ENCODE measurements at regions not wholly inside any gene's neighbourhood (a gene's known extent, or its start where the extent isn't known, plus 50 kb on each side); places are given as distances from the start of the nearest gene placed in this dataset.
"Not testable (repeated sequence)": the region's sequence is repeated elsewhere in the genome, so short reads cannot be mapped to it uniquely, and the experiment has no call there.

DNA sequence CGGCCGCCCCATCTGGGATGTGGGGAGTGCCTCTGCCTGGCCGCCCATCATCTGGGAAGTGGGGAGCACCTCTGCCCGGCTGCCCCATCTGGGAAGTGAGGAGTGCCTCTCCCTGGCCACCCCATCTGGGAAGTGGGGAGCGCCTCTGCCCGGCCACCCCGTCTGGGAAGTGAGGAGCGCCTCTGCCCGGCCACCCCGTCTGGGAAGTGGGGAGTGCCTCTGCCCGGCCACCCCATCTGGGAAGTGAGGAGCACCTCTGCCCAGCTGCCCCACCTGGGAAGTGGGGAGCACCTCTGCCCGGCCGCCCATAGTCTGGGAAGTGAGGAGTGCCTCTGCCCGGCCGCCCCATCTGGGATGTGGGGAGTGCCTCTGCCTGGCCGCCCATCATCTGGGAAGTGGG, 91.7 kb upstream of the ZNF519 start:
- not testable (repeated sequence) for H3K4me3 ChIP-seq; H3K4me1 ChIP-seq; H3K27me3 ChIP-seq; H3K27ac ChIP-seq; H3K36me3 ChIP-seq; DNase-seq (ENCODE audit: low spot score in 2 of 2)
- H3K9me3 ChIP-seq, result peaks cover 0 to 19% (median 0%) of the 10 kb centered on the region in 4 donors
- WGBS, 2 donors, result 81 to 100% methylated on average over 2 to 8 of the region's 16 CpGs

DNA sequence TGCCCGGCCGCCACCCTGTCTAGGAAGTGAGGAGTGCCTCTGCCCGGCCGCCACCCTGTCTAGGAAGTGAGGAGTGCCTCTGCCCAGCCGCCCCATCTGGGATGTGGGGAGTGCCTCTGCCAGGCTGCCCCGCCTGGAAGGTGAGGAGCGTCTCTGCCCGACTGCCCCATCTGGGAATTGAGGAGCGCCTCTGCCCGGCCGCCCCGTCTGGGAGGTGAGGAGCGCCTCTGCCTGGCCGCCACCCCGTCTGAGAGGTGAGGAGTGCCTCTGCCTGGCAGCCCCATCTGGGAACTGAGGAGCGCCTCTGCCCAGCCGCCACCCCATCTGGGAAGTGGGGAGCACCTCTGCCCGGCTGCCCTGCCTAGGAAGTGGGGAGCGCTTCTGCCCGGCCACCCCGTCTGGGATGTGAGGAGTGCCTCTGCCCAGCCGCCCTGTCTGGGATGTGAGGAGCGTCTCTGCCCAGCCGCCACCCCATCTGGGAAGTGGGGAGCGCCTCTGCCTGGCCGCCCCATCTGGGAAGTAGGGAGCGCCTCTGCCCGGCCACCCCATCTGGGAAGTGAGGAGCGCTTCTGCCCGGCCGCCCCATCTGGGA, 91.1 kb upstream of the ZNF519 start:
- H3K4me1 ChIP-seq; H3K27ac ChIP-seq; H3K36me3 ChIP-seq; H3K27me3 ChIP-seq; DNase-seq (ENCODE audit: low spot score in 2 of 2); H3K4me3 ChIP-seq: not testable (repeated sequence)
- peaks cover 0 to 19% (median 0%) of the 10 kb centered on the region in 4 donors for H3K9me3 ChIP-seq
- 94 to 96% methylated on average over 14 to 24 of the region's 31 CpGs for WGBS, 2 donors

DNA sequence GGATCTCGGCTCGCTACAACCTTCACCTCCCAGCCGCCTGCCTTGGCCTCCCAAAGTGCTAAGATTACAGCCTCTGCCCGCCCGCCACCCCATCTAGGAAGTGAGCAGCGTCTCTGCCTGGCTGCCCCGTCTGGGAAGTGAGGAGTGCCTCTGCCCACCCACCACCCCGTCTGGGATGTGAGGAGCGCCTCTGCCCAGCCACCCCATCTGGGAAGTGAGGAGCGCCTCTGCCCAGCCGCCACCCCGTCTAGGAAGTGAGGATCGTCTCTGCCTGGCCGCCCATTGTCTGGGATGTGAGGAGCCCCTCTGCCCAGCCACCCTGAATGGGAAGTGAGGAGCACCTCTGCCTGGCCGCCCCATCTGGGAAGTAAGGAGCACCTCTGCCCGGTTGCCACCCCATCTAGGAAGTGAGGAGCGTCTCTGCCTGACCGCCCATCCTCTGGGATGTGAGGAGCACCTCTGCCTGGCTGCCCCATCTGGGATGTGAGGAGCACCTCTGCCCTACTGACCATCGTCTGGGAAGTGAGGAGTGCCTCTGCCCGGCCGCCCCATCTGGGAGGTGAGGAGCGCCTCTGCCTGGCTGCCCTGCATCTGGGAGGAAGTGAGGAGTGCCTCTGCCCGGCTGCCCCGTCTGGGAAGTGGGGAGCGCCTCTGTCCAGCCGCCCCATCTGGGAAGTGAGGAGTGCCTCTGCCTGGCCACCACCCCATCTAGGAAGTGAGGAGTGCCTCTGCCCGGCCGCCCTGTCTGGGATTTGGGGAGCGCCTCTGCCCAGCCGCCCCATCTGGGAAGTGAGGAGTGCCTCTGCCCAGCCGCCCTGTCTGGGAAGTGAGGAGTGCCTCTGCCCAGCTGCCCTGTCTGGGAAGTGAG, 90.4 kb upstream of the ZNF519 start:
- not testable (repeated sequence) for H3K4me1 ChIP-seq; H3K27me3 ChIP-seq; H3K36me3 ChIP-seq; DNase-seq (ENCODE audit: low spot score in 2 of 2); H3K27ac ChIP-seq; H3K4me3 ChIP-seq
- H3K9me3 ChIP-seq, result peaks cover 0 to 19% (median 0%) of the 10 kb centered on the region in 4 donors
- 93 to 94% methylated on average over 23 to 31 of the region's 31 CpGs for WGBS, 2 donors

DNA sequence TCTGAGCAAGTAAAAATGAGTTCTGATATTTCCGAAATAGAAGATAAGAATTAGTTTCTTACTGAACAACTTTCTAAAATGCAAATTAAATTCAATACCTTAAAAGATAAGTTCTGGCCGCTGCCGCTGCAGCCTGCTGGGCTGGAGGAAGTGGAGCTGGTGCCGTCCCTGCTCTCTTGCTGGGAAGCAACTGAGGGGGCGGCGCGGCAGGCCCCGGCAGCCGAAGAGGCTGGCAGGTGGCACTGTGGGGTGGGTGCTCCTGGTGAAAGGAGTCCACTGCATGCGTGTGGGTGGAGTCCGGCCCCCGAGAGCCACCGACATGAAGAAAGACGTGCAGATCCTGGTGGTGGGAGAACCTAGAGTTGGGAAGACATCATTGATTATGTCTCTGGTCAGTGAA, 89.5 kb upstream of the ZNF519 start:
- 93 to 97% methylated on average over 14 of the region's 14 CpGs for WGBS, 2 donors
- DNase-seq (ENCODE audit: low spot score in 2 of 2), result no peak
- Histone ChIP-seq H3K4me3 (no peak overlapping the region), H3K27me3 (no peaks in the 10 kb centered on the region), H3K4me1 (no peaks in the 10 kb centered on the region), H3K9me3 (peaks cover 0 to 19% (median 0%) of the 10 kb centered on the region in 4 donors), H3K36me3 (no peaks in the 10 kb centered on the region), H3K27ac (no peak overlapping the region)
- TF ChIP-seq POLR2A (IDR thresholded peaks at IDR 0.05) (no peak), EP300 (IDR thresholded peaks at IDR 0.05) (no peak)

DNA sequence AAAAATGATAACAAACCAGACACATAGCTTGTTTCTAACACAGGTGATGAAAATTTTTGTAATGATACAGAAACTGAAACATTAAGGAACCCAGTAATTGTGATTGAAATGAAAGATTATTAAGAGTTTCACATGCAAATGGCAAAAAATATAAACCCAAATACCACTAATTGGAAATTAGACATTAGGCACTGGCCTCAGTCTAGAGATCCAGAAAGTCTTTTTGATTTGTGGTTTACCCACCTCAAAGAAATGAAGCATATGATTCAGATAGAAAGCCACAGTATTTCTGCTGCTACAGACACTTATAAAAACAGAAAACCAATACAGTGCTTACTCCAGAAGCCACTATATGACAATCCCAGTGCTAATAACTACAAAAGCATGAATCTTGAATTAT, 83.7 kb upstream of the ZNF519 start:
- H3K36me3 ChIP-seq; H3K27me3 ChIP-seq; H3K4me3 ChIP-seq; H3K27ac ChIP-seq; DNase-seq (ENCODE audit: low spot score in 2 of 2); H3K4me1 ChIP-seq; H3K9me3 ChIP-seq: not testable (repeated sequence)

DNA sequence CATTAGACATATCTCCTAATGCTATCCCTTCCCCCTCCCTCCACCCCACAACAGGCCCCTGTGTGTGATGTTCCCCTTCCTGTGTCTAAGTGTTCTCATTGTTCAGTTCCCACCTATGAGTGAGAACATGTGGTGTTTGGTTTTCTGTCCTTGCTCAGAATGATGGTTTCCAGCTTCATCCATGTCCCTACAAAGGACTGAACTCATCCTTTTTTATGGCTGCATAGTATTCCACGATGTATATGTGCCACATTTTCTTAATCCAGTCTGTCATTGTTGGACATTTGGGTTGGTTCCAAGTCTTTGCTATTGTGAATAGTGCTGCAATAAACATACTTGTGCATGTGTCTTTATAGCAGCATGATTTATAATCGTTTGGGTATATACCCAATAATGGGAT, 71.2 kb upstream of the ZNF519 start:
- H3K4me3 ChIP-seq; H3K27me3 ChIP-seq; DNase-seq (ENCODE audit: low spot score in 2 of 2); H3K4me1 ChIP-seq; H3K36me3 ChIP-seq; H3K27ac ChIP-seq; H3K9me3 ChIP-seq: not testable (repeated sequence)
- 82 to 83% methylated on average over 2 of the region's 2 CpGs for WGBS, 2 donors

DNA sequence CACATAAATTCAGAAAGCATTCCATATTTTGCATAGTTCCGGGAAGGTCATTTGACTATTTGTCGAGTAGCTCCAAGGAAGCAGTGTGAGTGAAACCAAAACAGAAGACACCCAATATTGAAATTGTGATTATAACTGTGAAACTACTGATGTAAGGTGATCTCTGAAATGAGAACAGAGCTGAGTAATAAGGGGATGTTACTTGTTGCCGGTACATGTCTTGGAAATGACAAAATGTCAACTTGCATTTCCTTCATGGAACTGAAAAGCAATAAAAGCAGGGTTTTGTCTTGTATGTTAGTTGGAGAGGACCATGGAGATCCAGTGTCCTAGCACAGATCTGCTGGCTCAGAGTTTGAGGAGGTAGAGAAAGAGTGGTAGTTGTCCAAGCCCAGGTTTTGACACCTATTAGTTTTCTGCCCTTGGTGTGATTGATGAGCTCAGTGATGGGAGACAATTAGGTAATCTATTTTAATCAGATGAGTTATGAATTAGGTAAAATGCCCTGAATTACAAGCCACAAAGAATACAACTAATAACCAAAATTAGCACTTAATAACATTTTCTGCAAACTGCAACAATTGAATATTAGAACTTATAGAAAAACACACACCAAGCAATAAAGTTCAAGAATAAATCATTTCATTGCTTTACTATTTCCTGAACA, 58.7 kb upstream of the ZNF519 start:
- 92 to 94% methylated on average over 3 of the region's 3 CpGs for WGBS, 2 donors

DNA sequence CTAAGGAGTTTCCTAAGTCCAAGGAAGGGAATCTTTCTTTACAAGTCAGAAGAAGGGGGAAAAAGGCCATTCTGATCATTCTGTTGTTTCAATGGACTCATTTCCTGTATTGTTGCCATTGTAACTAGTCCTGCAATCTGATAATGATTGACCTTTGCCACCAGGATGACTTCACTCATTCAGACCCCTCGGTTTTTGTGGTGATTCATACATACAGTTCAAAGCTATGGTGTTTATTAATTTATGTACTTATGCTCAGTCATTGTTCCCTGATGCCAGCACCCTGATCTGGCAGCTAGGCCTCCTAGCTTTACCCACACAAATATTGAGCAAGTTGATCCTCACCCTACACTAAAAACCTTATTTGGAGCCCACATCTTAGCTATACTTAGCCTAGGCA, 57.6 kb upstream of the ZNF519 start:
- H3K27me3 ChIP-seq, result no peaks in the 10 kb centered on the region
- no peak for DNase-seq (ENCODE audit: low spot score in 2 of 2)
- no peaks in the 10 kb centered on the region for H3K9me3 ChIP-seq
- no peaks in the 10 kb centered on the region for H3K4me1 ChIP-seq
- no peaks in the 10 kb centered on the region for H3K36me3 ChIP-seq
- H3K27ac ChIP-seq, result no peak overlapping the region
- WGBS, 2 donors, result 9 to 12% methylated on average over 1 of the region's 1 CpG
- no peak overlapping the region for H3K4me3 ChIP-seq
- TF ChIP-seq POLR2A (IDR thresholded peaks at IDR 0.05), result no peak
- TF ChIP-seq, protein P1, sequence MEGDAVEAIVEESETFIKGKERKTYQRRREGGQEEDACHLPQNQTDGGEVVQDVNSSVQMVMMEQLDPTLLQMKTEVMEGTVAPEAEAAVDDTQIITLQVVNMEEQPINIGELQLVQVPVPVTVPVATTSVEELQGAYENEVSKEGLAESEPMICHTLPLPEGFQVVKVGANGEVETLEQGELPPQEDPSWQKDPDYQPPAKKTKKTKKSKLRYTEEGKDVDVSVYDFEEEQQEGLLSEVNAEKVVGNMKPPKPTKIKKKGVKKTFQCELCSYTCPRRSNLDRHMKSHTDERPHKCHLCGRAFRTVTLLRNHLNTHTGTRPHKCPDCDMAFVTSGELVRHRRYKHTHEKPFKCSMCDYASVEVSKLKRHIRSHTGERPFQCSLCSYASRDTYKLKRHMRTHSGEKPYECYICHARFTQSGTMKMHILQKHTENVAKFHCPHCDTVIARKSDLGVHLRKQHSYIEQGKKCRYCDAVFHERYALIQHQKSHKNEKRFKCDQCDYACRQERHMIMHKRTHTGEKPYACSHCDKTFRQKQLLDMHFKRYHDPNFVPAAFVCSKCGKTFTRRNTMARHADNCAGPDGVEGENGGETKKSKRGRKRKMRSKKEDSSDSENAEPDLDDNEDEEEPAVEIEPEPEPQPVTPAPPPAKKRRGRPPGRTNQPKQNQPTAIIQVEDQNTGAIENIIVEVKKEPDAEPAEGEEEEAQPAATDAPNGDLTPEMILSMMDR (IDR thresholded peaks at IDR 0.05), result no peak
- no peak for TF ChIP-seq EP300 (IDR thresholded peaks at IDR 0.05)

More for the DNA sequence above, 58.7 kb upstream of the ZNF519 start:
- H3K27ac ChIP-seq; H3K36me3 ChIP-seq; H3K9me3 ChIP-seq; H3K4me3 ChIP-seq; H3K27me3 ChIP-seq; DNase-seq (ENCODE audit: low spot score in 2 of 2); H3K4me1 ChIP-seq: not testable (repeated sequence)

DNA sequence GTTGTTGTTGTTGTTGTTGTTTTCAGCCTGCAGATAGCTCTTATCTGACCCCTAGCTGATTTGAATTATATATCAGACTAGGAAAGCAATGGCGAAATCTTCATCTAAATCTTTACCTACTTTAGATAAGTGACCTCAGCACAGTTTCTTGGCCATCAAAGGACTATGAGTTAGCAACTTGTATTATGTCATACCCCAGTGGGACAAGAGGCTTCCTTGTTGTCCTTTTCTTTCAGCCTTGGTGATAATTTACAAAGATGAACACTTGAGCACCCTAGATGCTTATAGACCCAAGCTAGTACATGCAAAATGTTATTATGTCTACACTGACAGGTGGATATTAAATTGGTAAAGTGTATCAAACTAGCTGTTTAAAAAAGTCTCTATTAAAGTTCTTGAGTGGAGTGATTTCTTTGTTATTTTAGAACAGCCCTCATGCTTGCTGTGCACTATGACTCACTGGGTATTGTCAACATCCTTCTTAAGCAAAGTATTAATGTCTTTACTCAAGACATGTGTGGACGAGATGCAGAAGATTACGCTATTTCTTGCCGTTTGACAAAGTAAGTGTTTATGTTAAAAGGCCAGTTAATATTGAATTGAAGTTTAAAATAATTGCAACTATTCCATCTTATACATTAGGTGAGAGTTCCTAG, 56.6 kb upstream of the ZNF519 start:
- not testable (repeated sequence) for H3K9me3 ChIP-seq; H3K4me3 ChIP-seq; H3K27me3 ChIP-seq; H3K4me1 ChIP-seq; DNase-seq (ENCODE audit: low spot score in 2 of 2); H3K36me3 ChIP-seq; H3K27ac ChIP-seq
- 76 to 84% methylated on average over 4 of the region's 4 CpGs for WGBS, 2 donors

All from tibial nerve (tissue), 4 donors.